ENCODE measurements at regions not wholly inside any gene's neighbourhood (a gene's known extent, or its start where the extent isn't known, plus 50 kb on each side); places are given as distances from the start of the nearest gene placed in this dataset.

DNA sequence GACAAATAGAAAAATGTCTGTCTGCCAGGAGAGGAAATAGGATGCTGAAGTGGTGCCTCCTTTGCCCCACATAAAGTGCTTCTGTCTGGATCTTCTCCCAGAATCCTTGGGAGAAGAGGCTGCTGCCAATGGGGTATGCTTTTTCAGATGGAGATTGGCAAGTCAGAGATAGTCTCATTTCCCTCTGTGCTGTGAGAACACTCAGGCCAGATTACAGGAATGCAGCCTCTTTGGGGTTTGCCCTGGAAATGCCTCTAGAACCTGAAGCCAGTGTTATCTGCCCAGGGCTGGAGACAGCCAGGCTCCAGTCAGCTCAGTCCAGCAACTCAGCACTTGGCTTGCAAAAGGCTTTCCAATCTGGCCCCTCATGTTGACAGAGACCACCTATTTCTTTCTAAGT is 119.1 kb upstream of the PHYHIPL start:
- no peak for DNase-seq (ENCODE audit: low read depth, low spot score)
- Histone ChIP-seq H3K79me2 (ENCODE audit: control insufficient read depth, insufficient read depth, low read length) (no peaks in the 10 kb centered on the region), H3K4me2 (ENCODE audit: control insufficient read depth, insufficient read depth) (no peak overlapping the region), H3K9me3 (replicated peaks; ENCODE audit: control insufficient read depth, insufficient read depth, low read length) (peaks cover 12% of the 10 kb centered on the region; the same call in 2 of the 3 replicates), H3K27ac (ENCODE audit: control insufficient read depth, insufficient read depth) (no peak overlapping the region), H3K4me3 (no peak overlapping the region), H2AFZ (ENCODE audit: control insufficient read depth, low read depth, low read length) (no peak overlapping the region), H3K36me3 (ENCODE audit: control insufficient read depth in 2 of 2, insufficient read depth in 2 of 2, low read length in 1 of 2) (no peaks in the 10 kb centered on the region), H3K9ac (ENCODE audit: control insufficient read depth, insufficient read depth, low read length) (no peak overlapping the region), H3K27me3 (replicated peaks in 1 of 2; ENCODE audit: control insufficient read depth in 2 of 2, insufficient read depth in 2 of 2, low read length in 1 of 2) (no peaks in the 10 kb centered on the region), H3K4me1 (ENCODE audit: control insufficient read depth, insufficient read depth, low read length) (peaks cover 7% of the 10 kb centered on the region), H4K20me1 (ENCODE audit: control insufficient read depth, insufficient read depth) (no peaks in the 10 kb centered on the region)
- intact Hi-C loops (cut with micrococcal nuclease; ENCODE audit: unreplicated experiment), result no loop called here
- ATAC-seq, result no peak
- POLR2A ChIA-PET, result interaction anchor here (1.0 kb wide), 1 partner anchor 10 kb away, joined by 4 read pairs; no protein-coding TSS in a partner anchor
- RAD21 ChIA-PET (ENCODE audit: unreplicated experiment), result interaction anchor here (1.0 to 4.7 kb wide), 3 partner anchors 10 to 98 kb away, joined by 3 to 40 read pairs (median 3); no protein-coding TSS in a partner anchor
- in situ Hi-C loops (cut with MboI), result no loop called here
- no peak for FAIRE-seq
- TF ChIP-seq, protein P1, sequence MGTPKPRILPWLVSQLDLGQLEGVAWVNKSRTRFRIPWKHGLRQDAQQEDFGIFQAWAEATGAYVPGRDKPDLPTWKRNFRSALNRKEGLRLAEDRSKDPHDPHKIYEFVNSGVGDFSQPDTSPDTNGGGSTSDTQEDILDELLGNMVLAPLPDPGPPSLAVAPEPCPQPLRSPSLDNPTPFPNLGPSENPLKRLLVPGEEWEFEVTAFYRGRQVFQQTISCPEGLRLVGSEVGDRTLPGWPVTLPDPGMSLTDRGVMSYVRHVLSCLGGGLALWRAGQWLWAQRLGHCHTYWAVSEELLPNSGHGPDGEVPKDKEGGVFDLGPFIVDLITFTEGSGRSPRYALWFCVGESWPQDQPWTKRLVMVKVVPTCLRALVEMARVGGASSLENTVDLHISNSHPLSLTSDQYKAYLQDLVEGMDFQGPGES (IDR thresholded peaks at IDR 0.05), result no peak
- no TSS peak for BruUV-seq (replicated peaks)
- CTCF ChIA-PET, result interaction anchor here (0.9 kb wide), 1 partner anchor 23 kb away, joined by 3 read pairs; no protein-coding TSS in a partner anchor
- SMC1A ChIA-PET (ENCODE audit: uncharacterized antibody, unreplicated experiment), result interaction anchor here (0.8 to 5.5 kb wide), 12 partner anchors 8 to 72 kb away, joined by 3 to 32 read pairs (median 3); no protein-coding TSS in a partner anchor

DNA sequence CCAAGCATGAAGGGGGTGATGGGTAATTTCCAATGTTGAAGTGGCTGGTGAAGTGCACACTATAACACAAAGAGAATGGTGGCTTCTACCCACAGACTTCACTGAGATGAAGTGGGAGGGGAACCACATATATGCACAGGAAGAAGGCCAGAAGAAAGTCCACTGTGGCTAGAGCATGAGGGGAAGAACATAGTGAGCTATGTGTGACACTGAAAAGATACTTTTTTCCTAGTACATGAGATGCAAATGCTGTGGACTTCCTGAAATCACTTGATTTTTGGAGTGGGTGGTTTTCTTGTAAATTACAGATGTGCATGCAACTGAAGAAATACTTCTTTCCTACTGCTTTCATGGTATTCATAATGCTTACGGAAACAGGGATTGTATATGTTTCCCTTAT is 115.6 kb upstream of the PHYHIPL start:
- Histone ChIP-seq H3K9ac (ENCODE audit: control insufficient read depth, insufficient read depth, low read length) (no peak overlapping the region), H3K4me1 (ENCODE audit: control insufficient read depth, insufficient read depth, low read length) (peaks cover 7% of the 10 kb centered on the region), H3K4me3 (no peak overlapping the region), H3K9me3 (replicated peaks; ENCODE audit: control insufficient read depth, insufficient read depth, low read length) (no peaks in the 10 kb centered on the region; the same call in 2 of the 3 replicates), H3K27ac (ENCODE audit: control insufficient read depth, insufficient read depth) (no peak overlapping the region), H3K27me3 (replicated peaks in 1 of 2; ENCODE audit: control insufficient read depth in 2 of 2, insufficient read depth in 2 of 2, low read length in 1 of 2) (no peaks in the 10 kb centered on the region), H3K79me2 (ENCODE audit: control insufficient read depth, insufficient read depth, low read length) (no peaks in the 10 kb centered on the region), H4K20me1 (ENCODE audit: control insufficient read depth, insufficient read depth) (no peaks in the 10 kb centered on the region), H3K36me3 (ENCODE audit: control insufficient read depth in 2 of 2, insufficient read depth in 2 of 2, low read length in 1 of 2) (no peaks in the 10 kb centered on the region), H3K4me2 (ENCODE audit: control insufficient read depth, insufficient read depth) (no peak overlapping the region), H2AFZ (ENCODE audit: control insufficient read depth, low read depth, low read length) (no peak overlapping the region)
- ChIA-PET SMC1A (ENCODE audit: uncharacterized antibody, unreplicated experiment) (interaction anchor here (1.0 to 5.5 kb wide), 23 partner anchors 8 to 119 kb away, joined by 3 to 52 read pairs (median 6); no protein-coding TSS in a partner anchor), RAD21 (ENCODE audit: unreplicated experiment) (interaction anchor here (0.6 to 4.7 kb wide), 20 partner anchors 8 to 171 kb away, joined by 3 to 40 read pairs (median 4); no protein-coding TSS in a partner anchor), POLR2A (interaction anchor here (0.6 to 1.8 kb wide), 9 partner anchors 12 to 65 kb away, joined by 3 to 5 read pairs (median 3); no protein-coding TSS in a partner anchor), CTCF (interaction anchor here (1.0 to 1.9 kb wide), 2 partner anchors 26 to 96 kb away, joined by 3 to 4 read pairs; no protein-coding TSS in a partner anchor)
- in situ Hi-C loops (cut with MboI), result no loop called here
- no TSS peak for BruUV-seq (replicated peaks)
- FAIRE-seq, result no peak
- WGBS (ENCODE audit: insufficient coverage, insufficient replicate concordance, low lambda C conversion rate, missing lambda C conversion rate), result 42% methylated on average over 1 of the region's 1 CpG
- DNase-seq (ENCODE audit: low read depth, low spot score), result peak; percentile 53
- intact Hi-C loops (cut with micrococcal nuclease; ENCODE audit: unreplicated experiment), result loop anchor here (1.0 kb wide), 1 partner anchor 13 kb away; no protein-coding TSS in a partner anchor
- peak; percentile 87 for ATAC-seq
- TF ChIP-seq FOXK2 (IDR thresholded peaks at IDR 0.05), result no peak
- TF ChIP-seq STAT3 (IDR thresholded peaks at IDR 0.05; ENCODE audit: low read depth, low read length), result no peak
- peak; percentile 84; the same call in 1 of the 2 replicates for TF ChIP-seq NFIC (IDR thresholded peaks at IDR 0.05; ENCODE audit: low read depth, low read length)
- TF ChIP-seq, protein P2, sequence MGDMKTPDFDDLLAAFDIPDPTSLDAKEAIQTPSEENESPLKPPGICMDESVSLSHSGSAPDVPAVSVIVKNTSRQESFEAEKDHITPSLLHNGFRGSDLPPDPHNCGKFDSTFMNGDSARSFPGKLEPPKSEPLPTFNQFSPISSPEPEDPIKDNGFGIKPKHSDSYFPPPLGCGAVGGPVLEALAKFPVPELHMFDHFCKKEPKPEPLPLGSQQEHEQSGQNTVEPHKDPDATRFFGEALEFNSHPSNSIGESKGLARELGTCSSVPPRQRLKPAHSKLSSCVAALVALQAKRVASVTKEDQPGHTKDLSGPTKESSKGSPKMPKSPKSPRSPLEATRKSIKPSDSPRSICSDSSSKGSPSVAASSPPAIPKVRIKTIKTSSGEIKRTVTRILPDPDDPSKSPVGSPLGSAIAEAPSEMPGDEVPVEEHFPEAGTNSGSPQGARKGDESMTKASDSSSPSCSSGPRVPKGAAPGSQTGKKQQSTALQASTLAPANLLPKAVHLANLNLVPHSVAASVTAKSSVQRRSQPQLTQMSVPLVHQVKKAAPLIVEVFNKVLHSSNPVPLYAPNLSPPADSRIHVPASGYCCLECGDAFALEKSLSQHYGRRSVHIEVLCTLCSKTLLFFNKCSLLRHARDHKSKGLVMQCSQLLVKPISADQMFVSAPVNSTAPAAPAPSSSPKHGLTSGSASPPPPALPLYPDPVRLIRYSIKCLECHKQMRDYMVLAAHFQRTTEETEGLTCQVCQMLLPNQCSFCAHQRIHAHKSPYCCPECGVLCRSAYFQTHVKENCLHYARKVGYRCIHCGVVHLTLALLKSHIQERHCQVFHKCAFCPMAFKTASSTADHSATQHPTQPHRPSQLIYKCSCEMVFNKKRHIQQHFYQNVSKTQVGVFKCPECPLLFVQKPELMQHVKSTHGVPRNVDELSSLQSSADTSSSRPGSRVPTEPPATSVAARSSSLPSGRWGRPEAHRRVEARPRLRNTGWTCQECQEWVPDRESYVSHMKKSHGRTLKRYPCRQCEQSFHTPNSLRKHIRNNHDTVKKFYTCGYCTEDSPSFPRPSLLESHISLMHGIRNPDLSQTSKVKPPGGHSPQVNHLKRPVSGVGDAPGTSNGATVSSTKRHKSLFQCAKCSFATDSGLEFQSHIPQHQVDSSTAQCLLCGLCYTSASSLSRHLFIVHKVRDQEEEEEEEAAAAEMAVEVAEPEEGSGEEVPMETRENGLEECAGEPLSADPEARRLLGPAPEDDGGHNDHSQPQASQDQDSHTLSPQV (IDR thresholded peaks at IDR 0.05), result 0 out of 2 replicates have a peak, but pooled peaks have one; percentile 14
- peak in 1 of 2 experiments; percentile 62; a peak in 2 of 4 replicates for TF ChIP-seq ETV6 (conservative IDR thresholded peaks at IDR 0.05 in 1 of 2, IDR thresholded peaks at IDR 0.05 in 1 of 2; ENCODE audit: borderline replicate concordance in 1 of 2, low read depth in 1 of 2)
- TF ChIP-seq SIN3A (IDR thresholded peaks at IDR 0.05; ENCODE audit: low read depth, low read length), result no peak
- TF ChIP-seq NFYB (IDR thresholded peaks at IDR 0.05; ENCODE audit: insufficient read depth, low read depth, low read length), result no peak
- TF ChIP-seq SMAD1 (IDR thresholded peaks at IDR 0.05; ENCODE audit: low read depth, partially characterized antibody), result no peak
- no peak for TF ChIP-seq RCOR1 (conservative IDR thresholded peaks at IDR 0.05; ENCODE audit: low read depth, low read length)
- no peak for TF ChIP-seq HDAC6 (IDR thresholded peaks at IDR 0.05; ENCODE audit: unreplicated experiment)
- TF ChIP-seq SMC3 (IDR thresholded peaks at IDR 0.05; ENCODE audit: borderline replicate concordance, low read length), result no peak

Measured in GM12878 (cell line).